Chondrocyte (in vitro differentiated cells): ENCODE measurements at regions not wholly inside any gene's neighbourhood (a gene's known extent, or its start where the extent isn't known, plus 50 kb on each side); places are given as distances from the start of the nearest gene placed in this dataset.

Source experiments
- DNase-seq: peaks from one replicate; pipeline ENCODE4 v3.0.0; 2021; ENCODE audit warnings: mixed read lengths, low spot score
- H3K27ac Mint-ChIP-seq: one replicate; pipeline ENCODE4 v1.8.0; 2021; ENCODE audit warnings: mild to moderate bottlenecking, moderate library complexity, mixed read lengths; ENCODE audit not compliant: unreplicated experiment
- H3K27me3 Mint-ChIP-seq: 2 replicates; pipeline ENCODE4 v1.8.0; 2021; ENCODE audit warnings: low read depth, mixed read lengths
- H3K36me3 Mint-ChIP-seq: 2 replicates; pipeline ENCODE4 v1.8.0; 2021; ENCODE audit warnings: low read depth, mixed read lengths
- H3K4me1 Mint-ChIP-seq: 2 replicates; pipeline ENCODE4 v1.8.0; 2021; ENCODE audit warnings: low read depth, mild to moderate bottlenecking, mixed read lengths
- H3K4me3 Mint-ChIP-seq: one replicate; pipeline ENCODE4 v1.8.0; 2021; ENCODE audit warnings: mild to moderate bottlenecking, moderate library complexity, mixed read lengths; ENCODE audit not compliant: unreplicated experiment
- H3K9me3 Mint-ChIP-seq: 2 replicates; pipeline ENCODE4 v1.8.0; 2021; ENCODE audit warnings: low read depth, mixed read lengths
- TF ChIP-seq, protein P1 (sequence below): fragments of 200-600 bp; sonication (generic); IDR thresholded peaks from 2 replicates; pipeline ENCODE4 v1.5.0; 2021; ENCODE audit warnings: antibody characterized with exemption, mild to moderate bottlenecking, moderate library complexity

DNA sequence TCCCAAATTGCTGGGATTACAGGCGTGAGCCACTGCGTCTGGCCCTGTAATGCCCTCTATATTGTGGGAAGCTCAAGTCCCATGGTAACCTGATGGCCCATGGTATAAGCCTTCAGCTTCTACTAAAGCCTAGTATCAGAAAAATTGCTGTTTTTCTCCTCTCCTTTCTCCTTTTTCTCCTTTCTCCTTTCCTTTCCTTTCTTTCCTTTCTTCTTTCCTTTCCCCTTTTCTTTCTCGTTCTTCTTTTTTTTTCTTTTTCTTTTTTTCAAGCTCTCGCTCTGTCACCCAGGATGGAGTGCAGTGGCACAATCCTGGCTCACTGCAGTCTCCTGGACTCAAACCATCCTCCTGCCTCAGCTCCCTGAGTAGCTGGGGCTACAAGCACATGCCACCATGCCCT lies 740.7 kb downstream of the FAM133A start:
- DNase-seq, result no peak
- H3K9me3 Mint-ChIP-seq, result no peaks in the 10 kb centered on the region
- no peaks in the 10 kb centered on the region for H3K4me1 Mint-ChIP-seq
- no peak overlapping the region for H3K4me3 Mint-ChIP-seq
- no peak overlapping the region for H3K27ac Mint-ChIP-seq
- no peaks in the 10 kb centered on the region for H3K27me3 Mint-ChIP-seq
- H3K36me3 Mint-ChIP-seq, result no peaks in the 10 kb centered on the region
- TF ChIP-seq, protein P1, sequence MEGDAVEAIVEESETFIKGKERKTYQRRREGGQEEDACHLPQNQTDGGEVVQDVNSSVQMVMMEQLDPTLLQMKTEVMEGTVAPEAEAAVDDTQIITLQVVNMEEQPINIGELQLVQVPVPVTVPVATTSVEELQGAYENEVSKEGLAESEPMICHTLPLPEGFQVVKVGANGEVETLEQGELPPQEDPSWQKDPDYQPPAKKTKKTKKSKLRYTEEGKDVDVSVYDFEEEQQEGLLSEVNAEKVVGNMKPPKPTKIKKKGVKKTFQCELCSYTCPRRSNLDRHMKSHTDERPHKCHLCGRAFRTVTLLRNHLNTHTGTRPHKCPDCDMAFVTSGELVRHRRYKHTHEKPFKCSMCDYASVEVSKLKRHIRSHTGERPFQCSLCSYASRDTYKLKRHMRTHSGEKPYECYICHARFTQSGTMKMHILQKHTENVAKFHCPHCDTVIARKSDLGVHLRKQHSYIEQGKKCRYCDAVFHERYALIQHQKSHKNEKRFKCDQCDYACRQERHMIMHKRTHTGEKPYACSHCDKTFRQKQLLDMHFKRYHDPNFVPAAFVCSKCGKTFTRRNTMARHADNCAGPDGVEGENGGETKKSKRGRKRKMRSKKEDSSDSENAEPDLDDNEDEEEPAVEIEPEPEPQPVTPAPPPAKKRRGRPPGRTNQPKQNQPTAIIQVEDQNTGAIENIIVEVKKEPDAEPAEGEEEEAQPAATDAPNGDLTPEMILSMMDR, result no peak

DNA sequence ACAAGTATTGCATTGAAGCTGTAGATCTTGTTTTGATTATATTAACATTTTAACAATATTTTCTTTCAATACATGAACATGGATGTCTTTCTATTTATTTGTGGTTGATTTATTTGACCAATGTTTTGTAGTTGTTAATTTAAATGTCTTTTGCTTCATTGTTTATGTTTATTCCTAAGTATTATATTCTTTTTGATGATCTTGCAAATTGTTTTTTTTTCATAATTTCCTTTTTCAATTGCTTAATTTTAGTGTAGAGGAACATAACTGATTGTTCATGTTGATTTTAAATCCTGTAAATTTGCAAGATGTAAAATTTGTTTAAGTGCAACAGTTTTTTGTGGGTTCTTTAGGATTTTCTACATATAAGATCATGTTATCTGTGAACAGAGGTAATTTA lies 744.1 kb downstream of the FAM133A start:
- H3K9me3 Mint-ChIP-seq, result no peaks in the 10 kb centered on the region
- no peaks in the 10 kb centered on the region for H3K36me3 Mint-ChIP-seq
- no peak overlapping the region for H3K27ac Mint-ChIP-seq
- H3K4me1 Mint-ChIP-seq, result no peaks in the 10 kb centered on the region
- H3K27me3 Mint-ChIP-seq, result no peaks in the 10 kb centered on the region
- TF ChIP-seq, protein P1, result no peak
- no peak overlapping the region for H3K4me3 Mint-ChIP-seq
- DNase-seq, result no peak

DNA sequence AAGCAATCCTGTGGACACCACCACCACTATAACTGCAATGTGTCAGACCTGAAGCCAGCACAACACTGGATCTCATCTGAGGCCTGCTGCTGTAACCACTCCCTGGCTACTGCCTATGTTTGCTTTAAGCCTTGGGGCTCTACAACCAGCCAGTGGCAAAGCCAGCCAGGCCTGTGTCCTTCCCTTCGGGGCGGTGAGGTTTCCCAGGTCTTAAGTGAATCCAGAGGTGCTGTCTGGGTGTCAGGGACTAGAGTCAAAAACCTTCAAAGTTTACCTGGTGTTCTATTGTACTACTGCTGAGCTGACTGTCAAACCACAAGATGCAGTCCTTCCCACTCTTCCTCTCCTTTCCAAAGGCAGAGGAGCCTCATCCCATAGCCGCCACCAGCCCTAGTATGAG lies 750.5 kb downstream of the FAM133A start:
- H3K4me1 Mint-ChIP-seq, result no peaks in the 10 kb centered on the region
- H3K27me3 Mint-ChIP-seq, result no peaks in the 10 kb centered on the region
- DNase-seq, result no peak
- H3K27ac Mint-ChIP-seq, result no peak overlapping the region
- H3K9me3 Mint-ChIP-seq, result no peaks in the 10 kb centered on the region
- TF ChIP-seq, protein P1, result no peak
- no peaks in the 10 kb centered on the region for H3K36me3 Mint-ChIP-seq
- H3K4me3 Mint-ChIP-seq, result no peak overlapping the region

DNA sequence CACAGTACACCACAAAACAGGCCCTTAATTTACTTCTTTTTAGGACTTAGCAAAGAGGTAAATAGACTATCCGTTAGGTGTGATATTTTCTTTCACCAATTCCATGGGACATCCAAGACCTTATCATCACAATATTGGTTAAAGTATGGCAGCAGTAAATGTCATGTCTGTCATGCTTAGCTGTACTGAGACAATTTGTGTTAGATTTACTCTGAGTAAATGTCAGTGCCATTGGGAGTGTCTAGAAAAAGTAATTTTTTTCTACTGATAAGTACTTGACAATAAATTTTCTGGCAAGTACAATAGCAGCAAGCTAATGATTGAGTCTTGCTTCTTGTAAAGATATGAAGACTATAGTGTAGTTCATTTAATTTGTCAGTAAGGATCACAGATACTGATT lies 756.1 kb downstream of the FAM133A start:
- H3K36me3 Mint-ChIP-seq, result no peaks in the 10 kb centered on the region
- H3K4me3 Mint-ChIP-seq, result no peak overlapping the region
- DNase-seq, result no peak
- no peaks in the 10 kb centered on the region for H3K27me3 Mint-ChIP-seq
- H3K9me3 Mint-ChIP-seq, result no peaks in the 10 kb centered on the region
- H3K27ac Mint-ChIP-seq, result no peak overlapping the region
- TF ChIP-seq, protein P1, result no peak
- H3K4me1 Mint-ChIP-seq, result no peaks in the 10 kb centered on the region

DNA sequence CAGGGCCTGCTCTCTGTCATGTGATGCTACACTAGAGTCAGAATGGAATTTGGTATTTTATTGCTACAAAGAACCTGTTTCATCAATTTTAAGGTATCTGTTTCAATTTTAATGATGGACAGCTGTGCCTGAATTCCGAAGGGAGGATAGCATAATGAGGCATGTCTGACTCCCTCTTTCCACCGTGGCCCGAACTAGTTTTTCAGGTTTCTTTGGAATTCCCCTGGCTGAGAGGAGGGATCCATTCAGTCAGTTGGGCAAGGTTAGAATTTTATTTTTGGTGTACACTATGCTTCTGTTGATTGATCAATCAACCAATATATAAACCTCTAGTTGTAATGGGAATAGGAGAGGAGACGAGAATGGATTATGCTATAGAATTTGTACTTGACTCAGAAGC lies 761.8 kb downstream of the FAM133A start:
- H3K27ac Mint-ChIP-seq, result no peak overlapping the region
- no peak for DNase-seq
- TF ChIP-seq, protein P1, result no peak
- no peaks in the 10 kb centered on the region for H3K36me3 Mint-ChIP-seq
- no peaks in the 10 kb centered on the region for H3K27me3 Mint-ChIP-seq
- no peaks in the 10 kb centered on the region for H3K4me1 Mint-ChIP-seq
- H3K9me3 Mint-ChIP-seq, result peaks cover 12% of the 10 kb centered on the region
- no peak overlapping the region for H3K4me3 Mint-ChIP-seq
